ENCODE measurements at regions not wholly inside any gene's neighbourhood (a gene's known extent, or its start where the extent isn't known, plus 50 kb on each side); places are given as distances from the start of the nearest gene placed in this dataset.

DNA sequence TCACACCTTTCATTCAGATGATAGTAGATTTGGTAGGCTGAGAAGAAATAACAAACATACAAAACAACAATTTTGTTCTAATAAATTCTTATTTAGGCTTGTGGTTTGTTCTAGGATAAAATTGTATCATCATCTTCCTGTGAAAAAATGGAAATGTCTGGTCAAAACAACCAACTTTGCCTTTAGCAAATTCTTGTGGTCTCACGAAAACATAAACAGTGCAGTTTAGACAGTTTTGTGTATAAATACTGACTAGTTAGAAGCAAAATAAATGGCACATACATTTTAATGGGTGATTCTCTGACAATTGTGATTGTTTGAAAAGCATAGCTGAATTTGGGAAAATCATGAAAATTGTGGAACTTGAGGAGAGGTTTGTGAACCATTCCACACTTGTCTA, 180.1 kb downstream of the TDRD15 start:
- H3K27me3 Mint-ChIP-seq (ENCODE audit: low read depth) = no peaks in the 10 kb centered on the region
- no peaks in the 10 kb centered on the region for H3K9me3 Mint-ChIP-seq
- DNase-seq = no peak
- H3K36me3 Mint-ChIP-seq (ENCODE audit: insufficient read depth in 2 of 2) = no peaks in the 10 kb centered on the region
- no peak overlapping the region for H3K4me3 Mint-ChIP-seq
- no peak overlapping the region for H3K27ac Mint-ChIP-seq
- no peak for ATAC-seq (replicated peaks in 1 of 2)
- H3K4me1 Mint-ChIP-seq (ENCODE audit: low read depth) = no peaks in the 10 kb centered on the region

DNA sequence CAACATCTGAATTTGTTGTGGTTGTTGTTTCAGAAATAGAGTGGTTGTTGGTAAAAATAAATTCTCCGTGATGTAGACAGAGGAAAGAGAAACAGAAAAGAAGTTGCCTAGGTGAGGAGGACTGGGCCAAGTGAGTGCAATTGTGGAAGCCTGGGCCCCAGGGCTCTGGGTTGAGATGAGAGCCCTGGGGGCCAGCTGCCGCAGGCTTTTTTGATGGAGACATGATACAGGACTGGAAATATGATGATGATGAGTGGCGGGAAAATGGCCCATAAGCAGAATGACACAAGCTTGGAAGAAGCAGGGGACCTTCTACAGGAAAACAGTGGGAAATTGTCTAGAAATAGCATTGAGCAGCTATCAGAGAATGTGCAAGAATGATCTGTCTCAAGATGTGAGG, 181.8 kb downstream of the TDRD15 start:
- Mint-ChIP-seq H3K27ac (no peak overlapping the region), H3K9me3 (no peaks in the 10 kb centered on the region), H3K36me3 (ENCODE audit: insufficient read depth in 2 of 2) (no peaks in the 10 kb centered on the region), H3K27me3 (ENCODE audit: low read depth) (no peaks in the 10 kb centered on the region), H3K4me1 (ENCODE audit: low read depth) (no peaks in the 10 kb centered on the region), H3K4me3 (no peak overlapping the region)
- DNase-seq (no peak), ATAC-seq (replicated peaks in 1 of 2) (no peak)

DNA sequence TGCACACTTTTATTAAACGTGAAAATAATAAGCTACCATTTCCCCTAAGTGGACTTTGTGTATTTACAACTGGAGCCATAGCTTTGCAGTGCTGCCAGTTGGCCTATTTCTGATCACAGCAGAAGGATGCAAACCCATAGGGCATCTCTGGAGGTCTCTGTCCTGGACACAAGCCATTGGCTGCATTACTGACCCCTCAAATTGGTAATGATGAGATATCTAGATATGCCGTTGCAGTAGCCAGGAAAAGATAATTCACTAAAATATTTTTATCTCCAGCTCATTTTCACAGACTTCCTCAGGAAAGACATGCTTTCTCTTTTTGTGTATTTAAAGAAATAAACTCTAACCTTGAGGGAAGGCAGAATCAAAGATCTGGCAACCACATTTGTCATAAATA, 182.5 kb downstream of the TDRD15 start:
- Mint-ChIP-seq H3K36me3 (ENCODE audit: insufficient read depth in 2 of 2) (no peaks in the 10 kb centered on the region), H3K4me1 (ENCODE audit: low read depth) (no peaks in the 10 kb centered on the region), H3K27ac (no peak overlapping the region), H3K27me3 (ENCODE audit: low read depth) (no peaks in the 10 kb centered on the region), H3K9me3 (no peaks in the 10 kb centered on the region), H3K4me3 (no peak overlapping the region)
- ATAC-seq (replicated peaks in 1 of 2) = no peak
- no peak for DNase-seq

DNA sequence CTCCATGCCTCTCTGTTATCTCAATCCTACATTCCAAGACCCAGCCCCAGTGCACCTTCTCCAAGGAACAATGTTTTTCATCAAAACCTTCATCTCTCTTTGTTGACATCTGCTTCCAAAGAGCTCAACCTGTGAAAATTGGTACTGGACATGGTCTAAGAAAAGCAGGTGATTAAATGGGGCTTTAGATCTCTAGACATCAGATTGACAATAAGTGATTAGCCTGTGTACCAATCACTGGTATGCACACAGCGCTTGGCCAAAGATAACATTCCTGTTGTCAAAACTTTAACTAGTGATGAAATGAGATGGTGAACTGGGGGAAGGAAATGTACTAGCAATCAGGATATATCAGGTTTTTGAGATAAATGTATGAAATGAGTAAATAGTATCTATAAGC, 183.3 kb downstream of the TDRD15 start:
- no peak for DNase-seq
- Mint-ChIP-seq H3K27me3 (ENCODE audit: low read depth) (no peaks in the 10 kb centered on the region), H3K4me3 (no peak overlapping the region), H3K27ac (no peak overlapping the region), H3K36me3 (ENCODE audit: insufficient read depth in 2 of 2) (no peaks in the 10 kb centered on the region), H3K9me3 (no peaks in the 10 kb centered on the region), H3K4me1 (ENCODE audit: low read depth) (no peaks in the 10 kb centered on the region)
- ATAC-seq (replicated peaks in 1 of 2) = no peak

DNA sequence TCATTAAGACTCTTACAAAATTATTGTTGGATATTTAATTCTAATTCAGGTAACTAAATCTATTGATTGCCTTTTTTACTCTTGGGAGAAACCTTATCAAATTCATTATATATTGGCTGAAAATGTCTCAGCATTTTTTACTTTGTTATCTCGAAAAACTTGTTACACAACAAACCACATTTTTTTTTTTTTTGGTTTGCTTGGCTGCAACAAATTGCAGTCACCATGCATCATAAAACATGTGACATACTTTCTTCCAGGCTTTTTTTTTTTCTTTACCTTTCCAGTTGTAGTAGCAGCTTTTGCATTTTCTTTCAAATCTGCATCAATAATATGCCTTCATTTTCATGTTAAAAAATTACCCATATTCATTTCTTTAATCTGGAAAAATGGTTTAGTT, 186.7 kb downstream of the TDRD15 start:
- H3K36me3 Mint-ChIP-seq (ENCODE audit: insufficient read depth in 2 of 2) = no peaks in the 10 kb centered on the region
- H3K9me3 Mint-ChIP-seq = no peaks in the 10 kb centered on the region
- ATAC-seq (replicated peaks in 1 of 2) (no peak), DNase-seq (no peak)
- no peak overlapping the region for H3K27ac Mint-ChIP-seq
- no peaks in the 10 kb centered on the region for H3K27me3 Mint-ChIP-seq (ENCODE audit: low read depth)
- no peak overlapping the region for H3K4me3 Mint-ChIP-seq
- H3K4me1 Mint-ChIP-seq (ENCODE audit: low read depth) = no peaks in the 10 kb centered on the region

DNA sequence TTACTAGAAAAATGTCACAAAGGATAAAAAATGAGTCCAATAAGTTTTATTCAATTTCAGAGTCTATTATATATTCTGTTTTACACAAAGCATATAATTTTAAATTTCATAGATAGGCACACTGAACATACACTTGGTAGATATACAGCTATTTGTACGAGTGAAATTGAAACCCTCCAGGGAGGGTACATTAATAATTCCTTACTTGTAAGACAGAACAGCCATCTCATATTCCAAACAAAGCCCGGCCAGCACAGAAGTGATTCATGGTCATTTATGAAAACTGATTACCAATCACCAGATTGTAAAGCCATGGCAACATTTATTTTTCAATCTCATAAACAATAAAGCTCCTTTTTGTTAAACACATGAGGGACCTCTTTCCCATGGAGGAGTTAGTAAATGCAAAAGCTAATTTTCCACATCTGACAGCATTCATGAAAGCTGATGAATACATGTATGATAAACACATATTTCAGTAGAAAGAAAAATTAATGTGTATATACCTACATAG, 190.6 kb downstream of the TDRD15 start:
- no peak overlapping the region for H3K27ac Mint-ChIP-seq
- no peaks in the 10 kb centered on the region for H3K36me3 Mint-ChIP-seq (ENCODE audit: insufficient read depth in 2 of 2)
- ATAC-seq (replicated peaks in 1 of 2) (no peak), DNase-seq (no peak)
- H3K9me3 Mint-ChIP-seq = no peaks in the 10 kb centered on the region
- H3K27me3 Mint-ChIP-seq (ENCODE audit: low read depth) = peaks cover 7% of the 10 kb centered on the region
- no peak overlapping the region for H3K4me3 Mint-ChIP-seq
- H3K4me1 Mint-ChIP-seq (ENCODE audit: low read depth) = no peaks in the 10 kb centered on the region

DNA sequence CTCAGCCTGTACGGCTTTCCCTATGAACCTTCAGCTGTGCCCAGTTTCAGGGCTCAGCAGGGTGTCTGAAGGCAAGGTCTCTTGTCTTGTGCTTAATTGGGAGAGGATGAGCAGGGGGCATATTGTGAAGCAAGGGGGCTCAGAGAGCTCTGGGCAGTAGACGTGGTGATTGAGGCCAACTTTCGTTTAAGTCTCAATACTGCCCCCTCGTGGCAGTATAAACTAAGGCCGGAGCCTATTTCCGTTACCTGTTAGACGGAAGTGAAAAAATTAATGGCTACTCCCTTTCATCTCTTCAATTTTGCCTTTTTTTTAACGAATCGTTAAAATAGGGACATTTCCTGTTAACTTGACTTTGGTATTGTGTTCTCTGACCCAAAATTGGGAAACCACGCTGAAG, 193.4 kb downstream of the TDRD15 start:
- Mint-ChIP-seq H3K27ac (no peak overlapping the region), H3K4me1 (ENCODE audit: low read depth) (no peaks in the 10 kb centered on the region), H3K4me3 (no peak overlapping the region), H3K27me3 (ENCODE audit: low read depth) (peaks cover 7% of the 10 kb centered on the region), H3K36me3 (ENCODE audit: insufficient read depth in 2 of 2) (no peaks in the 10 kb centered on the region), H3K9me3 (peaks cover 0 to 2% of the 10 kb centered on the region in 2 donors)
- ATAC-seq (replicated peaks in 1 of 2) (no peak), DNase-seq (peak; percentile 14 to 32)

DNA sequence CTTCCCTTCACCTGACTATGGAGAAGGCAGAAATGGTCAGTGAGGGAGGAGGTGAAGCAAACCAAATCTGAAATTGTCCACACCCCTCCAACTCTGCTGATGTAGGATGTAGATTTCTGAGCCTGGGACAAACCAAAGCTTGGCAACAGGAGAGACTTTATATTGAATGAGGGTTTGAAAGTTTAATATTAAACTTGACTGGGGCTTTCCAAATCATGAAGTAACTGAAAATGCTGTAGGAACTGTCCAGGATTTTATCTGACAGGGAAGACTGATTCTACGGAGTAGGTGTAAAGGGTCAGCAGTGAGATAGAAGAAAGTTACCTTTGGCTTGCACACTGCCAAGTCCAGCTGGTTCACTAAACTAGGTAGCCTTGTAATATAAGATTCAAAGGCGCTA, 194.5 kb downstream of the TDRD15 start:
- ATAC-seq (replicated peaks in 1 of 2) (no peak), DNase-seq (no peak)
- peaks cover 7% of the 10 kb centered on the region for H3K27me3 Mint-ChIP-seq (ENCODE audit: low read depth)
- no peak overlapping the region for H3K4me3 Mint-ChIP-seq
- H3K4me1 Mint-ChIP-seq (ENCODE audit: low read depth) = no peaks in the 10 kb centered on the region
- H3K9me3 Mint-ChIP-seq = peaks cover 0 to 3% of the 10 kb centered on the region in 2 donors
- H3K36me3 Mint-ChIP-seq (ENCODE audit: insufficient read depth in 2 of 2) = no peaks in the 10 kb centered on the region
- H3K27ac Mint-ChIP-seq = no peak overlapping the region

DNA sequence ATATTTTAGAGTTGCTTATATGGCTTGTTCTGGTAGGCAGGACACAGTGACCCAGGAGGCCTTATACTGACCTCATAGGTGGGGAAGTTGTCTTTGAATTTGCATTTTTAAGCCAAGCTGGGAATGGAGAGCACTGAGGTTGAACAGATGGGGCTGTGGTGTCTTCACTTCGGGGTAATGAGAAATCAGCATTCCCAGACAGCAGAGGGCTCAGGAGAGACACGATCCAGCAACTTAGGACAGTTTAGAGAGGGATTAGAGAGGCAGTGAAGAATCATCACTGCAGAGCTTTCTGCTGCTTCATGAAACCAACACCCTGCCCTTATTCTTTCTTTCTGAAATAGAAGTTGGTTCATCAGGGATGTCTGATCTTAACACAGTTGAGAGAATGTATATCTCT, 202.4 kb downstream of the TDRD15 start:
- no peak overlapping the region for H3K4me3 Mint-ChIP-seq
- H3K27me3 Mint-ChIP-seq (ENCODE audit: low read depth) = no peaks in the 10 kb centered on the region
- no peaks in the 10 kb centered on the region for H3K36me3 Mint-ChIP-seq (ENCODE audit: insufficient read depth in 2 of 2)
- H3K4me1 Mint-ChIP-seq (ENCODE audit: low read depth) = no peaks in the 10 kb centered on the region
- ATAC-seq (replicated peaks in 1 of 2) (no peak), DNase-seq (no peak)
- no peak overlapping the region for H3K27ac Mint-ChIP-seq
- H3K9me3 Mint-ChIP-seq = peaks cover 0 to 4% of the 10 kb centered on the region in 2 donors

DNA sequence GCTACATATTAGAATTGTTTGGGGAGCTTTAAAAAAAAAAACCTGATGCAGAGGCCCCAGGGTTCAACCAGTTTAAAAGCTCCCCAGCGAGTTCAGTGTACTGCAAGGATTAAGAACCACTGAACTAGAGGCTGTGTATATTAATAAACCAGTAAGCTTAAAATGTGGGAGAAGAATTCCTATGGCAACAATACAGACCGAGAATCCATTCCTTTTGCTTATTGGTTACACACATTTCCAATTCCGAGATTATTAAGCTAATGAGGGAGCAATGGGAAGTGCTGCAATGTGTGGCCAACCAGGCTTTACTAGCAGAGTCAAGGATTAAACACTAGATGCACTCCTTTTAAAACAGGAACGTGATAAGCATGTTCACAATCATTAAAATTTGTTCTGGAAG, 204.4 kb downstream of the TDRD15 start:
- Mint-ChIP-seq H3K27me3 (ENCODE audit: low read depth) (no peaks in the 10 kb centered on the region), H3K4me3 (no peak overlapping the region), H3K27ac (no peak overlapping the region), H3K9me3 (peaks cover 0 to 1% of the 10 kb centered on the region in 2 donors), H3K4me1 (ENCODE audit: low read depth) (no peaks in the 10 kb centered on the region), H3K36me3 (ENCODE audit: insufficient read depth in 2 of 2) (no peaks in the 10 kb centered on the region)
- DNase-seq (no peak), ATAC-seq (replicated peaks in 1 of 2) (no peak)

DNA sequence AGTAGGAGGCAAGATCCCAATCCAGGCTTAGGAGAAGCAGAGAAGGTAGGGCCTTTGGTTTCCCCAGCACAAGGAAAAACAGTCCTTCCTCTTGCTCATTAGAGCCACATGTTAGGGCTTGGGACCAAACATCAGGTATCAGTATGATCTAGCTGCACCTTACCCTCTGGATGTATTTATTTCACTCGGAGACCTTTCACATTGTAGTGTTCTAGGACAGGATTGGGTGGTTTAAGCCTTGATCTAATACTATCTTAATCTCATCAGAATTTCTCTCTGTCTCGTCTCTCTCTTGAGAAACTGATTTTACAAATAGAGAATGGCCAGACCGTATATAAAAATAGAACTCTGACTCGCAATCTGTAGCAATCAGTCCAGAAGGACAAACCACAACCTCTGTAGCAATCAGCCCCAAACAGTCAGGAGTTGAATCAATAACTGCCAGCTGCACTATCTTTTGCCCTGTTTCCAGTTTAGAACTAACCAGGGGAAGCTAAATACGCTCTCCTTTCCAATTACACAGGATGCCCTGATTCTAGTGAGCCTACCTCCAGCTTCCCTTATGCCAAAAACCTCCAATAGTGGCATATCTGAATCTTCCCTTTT, 207.1 kb downstream of the TDRD15 start:
- Mint-ChIP-seq H3K4me3 (no peak overlapping the region), H3K4me1 (ENCODE audit: low read depth) (no peaks in the 10 kb centered on the region), H3K27ac (no peak overlapping the region), H3K27me3 (ENCODE audit: low read depth) (no peaks in the 10 kb centered on the region), H3K9me3 (peaks cover 0 to 4% of the 10 kb centered on the region in 2 donors), H3K36me3 (ENCODE audit: insufficient read depth in 2 of 2) (no peaks in the 10 kb centered on the region)
- ATAC-seq (replicated peaks in 1 of 2) (no peak), DNase-seq (no peak)

DNA sequence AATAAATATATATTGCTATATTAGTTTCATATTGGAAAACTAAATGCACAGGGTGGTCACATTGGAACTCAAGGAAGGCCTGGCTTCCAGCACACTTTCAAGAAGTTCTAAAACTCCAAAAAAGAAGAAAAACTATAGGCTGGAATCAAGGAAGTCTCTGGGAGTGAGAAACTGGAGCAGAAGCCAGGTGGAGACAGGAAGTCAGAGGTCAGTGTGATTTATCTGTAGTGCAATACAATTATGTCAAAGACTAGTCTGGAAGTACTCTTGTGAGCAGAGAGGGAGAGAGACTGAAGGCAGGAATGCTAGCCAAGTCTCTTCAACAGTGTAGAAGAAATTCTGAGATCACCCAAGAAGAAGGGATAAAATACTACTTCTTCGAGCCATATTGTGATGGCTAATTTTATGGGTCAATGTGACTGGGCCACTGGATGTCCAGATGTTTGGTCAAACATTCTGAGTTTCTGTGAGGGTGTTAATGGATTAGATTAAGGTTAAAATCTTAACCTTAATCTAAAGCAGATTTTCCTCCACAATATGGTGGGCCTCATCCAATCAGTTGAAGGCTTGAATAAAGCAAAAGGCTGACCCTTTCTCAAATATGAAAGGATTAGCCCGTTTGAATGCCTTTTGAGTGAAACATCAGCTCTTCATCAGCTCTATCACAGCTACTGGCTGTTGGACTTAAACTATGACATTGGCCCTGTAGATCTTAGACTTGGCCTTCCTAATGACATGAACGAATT, 208.0 kb downstream of the TDRD15 start:
- no peaks in the 10 kb centered on the region for H3K36me3 Mint-ChIP-seq (ENCODE audit: insufficient read depth in 2 of 2)
- no peaks in the 10 kb centered on the region for H3K4me1 Mint-ChIP-seq (ENCODE audit: low read depth)
- ATAC-seq (replicated peaks in 1 of 2) = no peak

DNA sequence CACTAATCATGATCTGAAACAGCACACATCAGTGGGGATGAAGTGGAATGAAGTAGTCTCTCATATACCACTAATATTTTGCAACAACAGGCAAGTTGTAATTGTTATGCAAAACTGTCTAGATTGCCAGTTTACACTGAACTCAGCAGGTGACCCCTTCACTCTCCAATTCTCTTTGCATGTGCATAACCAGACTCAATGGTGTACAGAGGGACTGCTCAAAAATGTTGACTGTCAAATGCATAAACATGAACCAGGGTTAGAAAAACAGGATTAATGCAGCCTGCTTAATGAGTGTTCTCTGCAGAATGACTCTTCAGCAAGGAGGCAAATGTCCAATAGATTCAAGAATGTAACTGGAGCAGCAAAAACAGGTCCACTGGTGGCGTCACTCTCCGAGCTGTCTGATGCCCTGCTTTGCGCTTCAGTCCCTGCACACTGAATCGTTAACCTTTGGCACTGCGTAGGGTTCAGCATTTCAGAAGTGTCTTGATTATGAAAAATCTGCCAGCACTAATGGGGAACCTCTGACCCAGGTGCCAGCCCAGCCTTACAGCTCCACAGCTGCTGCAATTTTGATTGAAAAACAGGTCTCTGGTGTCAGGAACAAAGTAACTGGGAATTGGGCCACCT, 209.3 kb downstream of the TDRD15 start:
- no peak overlapping the region for H3K27ac Mint-ChIP-seq
- ATAC-seq (replicated peaks in 1 of 2) (no peak), DNase-seq (no peak)
- peaks cover 0 to 7% of the 10 kb centered on the region in 2 donors for H3K9me3 Mint-ChIP-seq
- no peak overlapping the region for H3K4me3 Mint-ChIP-seq
- no peaks in the 10 kb centered on the region for H3K27me3 Mint-ChIP-seq (ENCODE audit: low read depth)
- H3K36me3 Mint-ChIP-seq (ENCODE audit: insufficient read depth in 2 of 2) = no peaks in the 10 kb centered on the region
- H3K4me1 Mint-ChIP-seq (ENCODE audit: low read depth) = no peaks in the 10 kb centered on the region

More for the DNA sequence above, 208.0 kb downstream of the TDRD15 start:
- DNase-seq = no peak
- Mint-ChIP-seq H3K9me3 (peaks cover 0 to 4% of the 10 kb centered on the region in 2 donors), H3K4me3 (no peak overlapping the region), H3K27me3 (ENCODE audit: low read depth) (no peaks in the 10 kb centered on the region), H3K27ac (no peak overlapping the region)

Data from activated T-cell treated with anti-CD3 and anti-CD28 coated beads, Interleukin-2, amount 50 U/mL, for 72 hours (primary cell).